Prostate gland (tissue), 2 donors: ENCODE measurements at regions not wholly inside any gene's neighbourhood (a gene's known extent, or its start where the extent isn't known, plus 50 kb on each side); places are given as distances from the start of the nearest gene placed in this dataset.

Source experiments
- POLR2A ChIP-seq: fragments of 450-650 bp; IDR thresholded peaks from one replicate; pipeline ENCODE4 v1.6.1; 2016; ENCODE audit warnings: antibody characterized with exemption, mild to moderate bottlenecking
- POLR2AphosphoS5 ChIP-seq: sonication (generic); formaldehyde crosslinking; IDR thresholded peaks from one replicate; pipeline ENCODE4 v1.6.1; 2017; ENCODE audit warnings: antibody characterized with exemption
- TF ChIP-seq, protein P1 (sequence below), 4 experiments: fragments of 200-600 bp in 2 of 4; fragments of 450-650 bp in 2 of 4; sonication (generic) in 2 of 4; IDR thresholded peaks; 1 replicate in 3 of 4; 2 replicates in 1 of 4; pipeline ENCODE4 v1.5.1; 2016 to 2019; ENCODE audit warnings: antibody characterized with exemption in 4 of 4, mild to moderate bottlenecking in 2 of 4, moderate library complexity in 2 of 4

DNA sequence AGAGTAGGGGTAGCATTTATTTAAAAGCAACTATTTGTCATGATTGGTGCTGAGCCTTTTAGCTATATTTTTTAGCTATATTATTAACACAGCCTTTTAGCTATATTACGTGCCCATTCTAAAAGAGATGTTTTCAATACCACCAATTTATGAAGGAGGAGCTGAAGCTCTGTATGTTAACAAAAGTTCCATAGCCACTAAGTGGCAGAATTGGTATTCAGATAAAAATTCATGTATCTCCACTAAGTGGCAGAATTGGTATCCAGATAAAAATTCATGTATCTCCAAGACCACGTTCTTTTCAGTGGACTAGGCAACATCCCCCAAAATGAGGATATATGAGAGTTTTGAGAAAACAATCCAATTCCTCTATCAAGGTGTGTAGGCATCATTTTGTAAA is 268.6 kb downstream of the HGF start:
- no peak for TF ChIP-seq POLR2A
- TF ChIP-seq, protein P1, sequence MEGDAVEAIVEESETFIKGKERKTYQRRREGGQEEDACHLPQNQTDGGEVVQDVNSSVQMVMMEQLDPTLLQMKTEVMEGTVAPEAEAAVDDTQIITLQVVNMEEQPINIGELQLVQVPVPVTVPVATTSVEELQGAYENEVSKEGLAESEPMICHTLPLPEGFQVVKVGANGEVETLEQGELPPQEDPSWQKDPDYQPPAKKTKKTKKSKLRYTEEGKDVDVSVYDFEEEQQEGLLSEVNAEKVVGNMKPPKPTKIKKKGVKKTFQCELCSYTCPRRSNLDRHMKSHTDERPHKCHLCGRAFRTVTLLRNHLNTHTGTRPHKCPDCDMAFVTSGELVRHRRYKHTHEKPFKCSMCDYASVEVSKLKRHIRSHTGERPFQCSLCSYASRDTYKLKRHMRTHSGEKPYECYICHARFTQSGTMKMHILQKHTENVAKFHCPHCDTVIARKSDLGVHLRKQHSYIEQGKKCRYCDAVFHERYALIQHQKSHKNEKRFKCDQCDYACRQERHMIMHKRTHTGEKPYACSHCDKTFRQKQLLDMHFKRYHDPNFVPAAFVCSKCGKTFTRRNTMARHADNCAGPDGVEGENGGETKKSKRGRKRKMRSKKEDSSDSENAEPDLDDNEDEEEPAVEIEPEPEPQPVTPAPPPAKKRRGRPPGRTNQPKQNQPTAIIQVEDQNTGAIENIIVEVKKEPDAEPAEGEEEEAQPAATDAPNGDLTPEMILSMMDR (IDR thresholded peaks at IDR 0.05): peak in 1 of 4 experiments; percentile 30
- no peak for TF ChIP-seq POLR2AphosphoS5
